NB4 (cell line): ENCODE measurements at regions not wholly inside any gene's neighbourhood (a gene's known extent, or its start where the extent isn't known, plus 50 kb on each side); places are given as distances from the start of the nearest gene placed in this dataset.

Source experiments
- CTCF ChIP-seq: IDR thresholded peaks from one replicate; pipeline ENCODE4 v1.5.1; 2012; ENCODE audit warnings: low read depth, low read length
- MAX ChIP-seq: IDR thresholded peaks from 2 replicates; pipeline ENCODE4 v1.6.1; 2011; ENCODE audit warnings: low read depth, low read length
- MYC ChIP-seq: IDR thresholded peaks from 2 replicates; pipeline ENCODE4 v1.6.1; 2011; ENCODE audit warnings: low read depth, low read length
- POLR2A ChIP-seq: IDR thresholded peaks from 2 replicates; pipeline ENCODE4 v1.6.1; 2011; ENCODE audit warnings: mild to moderate bottlenecking; ENCODE audit not compliant: insufficient read length; ENCODE audit errors: extremely low read depth

- TF ChIP-seq CTCF (no peak), POLR2A (no peak), MYC (no peak), MAX (no peak)
Observed at GRCh38 chr2:53260568-53260967, 507.0 kb upstream of the CHAC2 start.
